ENCODE measurements at regions not wholly inside any gene's neighbourhood (a gene's known extent, or its start where the extent isn't known, plus 50 kb on each side); places are given as distances from the start of the nearest gene placed in this dataset.

- H3K79me2 ChIP-seq (ENCODE audit: control insufficient read depth, low read length), result no peaks in the 10 kb centered on the region
- no peaks in the 10 kb centered on the region for H3K4me1 ChIP-seq (ENCODE audit: control insufficient read depth, low read length)
- H3K36me3 ChIP-seq (ENCODE audit: control insufficient read depth, low read length), result no peaks in the 10 kb centered on the region
- no peaks in the 10 kb centered on the region for H3F3A ChIP-seq (ENCODE audit: control insufficient read depth, insufficient read depth)
- H3K9me3 ChIP-seq (ENCODE audit: control insufficient read depth, insufficient read depth, low read length), result no peaks in the 10 kb centered on the region
- no peak overlapping the region for H3K4me2 ChIP-seq (ENCODE audit: low read length)
- H3K4me3 ChIP-seq (ENCODE audit: low read length), result no peak overlapping the region
- H4K20me1 ChIP-seq (ENCODE audit: control insufficient read depth, insufficient read depth, low read depth, low read length), result no peaks in the 10 kb centered on the region
- TF ChIP-seq EZH2phosphoT487 (IDR thresholded peaks at IDR 0.05; ENCODE audit: borderline replicate concordance, low read length), result no peak
- no peak overlapping the region for H3K27ac ChIP-seq (ENCODE audit: low read depth, low read length)
- no peaks in the 10 kb centered on the region for H3K9me2 ChIP-seq (replicated peaks; ENCODE audit: control insufficient read depth, low read length)
- no peaks in the 10 kb centered on the region for H3K27me3 ChIP-seq (ENCODE audit: control insufficient read depth, low read length)
These were observed 219.0 kb upstream of the DKK2 start for GRCh38 chr4:107255114-107255513.

GRCh38 chr4:107253579-107254068 is 217.5 kb upstream of the DKK2 start:
- no peaks in the 10 kb centered on the region for H3K4me1 ChIP-seq (ENCODE audit: control insufficient read depth, low read length)
- no peaks in the 10 kb centered on the region for H4K20me1 ChIP-seq (ENCODE audit: control insufficient read depth, insufficient read depth, low read depth, low read length)
- H3K27me3 ChIP-seq (ENCODE audit: control insufficient read depth, low read length), result no peaks in the 10 kb centered on the region
- TF ChIP-seq EZH2phosphoT487 (IDR thresholded peaks at IDR 0.05; ENCODE audit: borderline replicate concordance, low read length) (no peak), CTCF (IDR thresholded peaks at IDR 0.05; ENCODE audit: low read depth, low read length, poor library complexity, severe bottlenecking) (no peak)
- H3K79me2 ChIP-seq (ENCODE audit: control insufficient read depth, low read length), result no peaks in the 10 kb centered on the region
- no peaks in the 10 kb centered on the region for H3K9me2 ChIP-seq (replicated peaks; ENCODE audit: control insufficient read depth, low read length)
- H3F3A ChIP-seq (ENCODE audit: control insufficient read depth, insufficient read depth), result no peaks in the 10 kb centered on the region
- H3K27ac ChIP-seq (ENCODE audit: low read depth, low read length), result no peak overlapping the region
- no peaks in the 10 kb centered on the region for H3K36me3 ChIP-seq (ENCODE audit: control insufficient read depth, low read length)
- no peak overlapping the region for H3K4me3 ChIP-seq (ENCODE audit: low read length)
- no peak overlapping the region for H3K4me2 ChIP-seq (ENCODE audit: low read length)
- no peaks in the 10 kb centered on the region for H3K9me3 ChIP-seq (ENCODE audit: control insufficient read depth, insufficient read depth, low read length)

GRCh38 chr4:107253090-107253489 is 217.0 kb upstream of the DKK2 start:
- Histone ChIP-seq H3K9me2 (replicated peaks; ENCODE audit: control insufficient read depth, low read length) (no peaks in the 10 kb centered on the region), H3K27ac (ENCODE audit: low read depth, low read length) (no peak overlapping the region), H3K4me2 (ENCODE audit: low read length) (no peak overlapping the region), H3F3A (ENCODE audit: control insufficient read depth, insufficient read depth) (no peaks in the 10 kb centered on the region), H3K27me3 (ENCODE audit: control insufficient read depth, low read length) (no peaks in the 10 kb centered on the region), H3K79me2 (ENCODE audit: control insufficient read depth, low read length) (no peaks in the 10 kb centered on the region), H4K20me1 (ENCODE audit: control insufficient read depth, insufficient read depth, low read depth, low read length) (no peaks in the 10 kb centered on the region), H3K36me3 (ENCODE audit: control insufficient read depth, low read length) (no peaks in the 10 kb centered on the region), H3K9me3 (ENCODE audit: control insufficient read depth, insufficient read depth, low read length) (no peaks in the 10 kb centered on the region), H3K4me1 (ENCODE audit: control insufficient read depth, low read length) (no peaks in the 10 kb centered on the region), H3K4me3 (ENCODE audit: low read length) (no peak overlapping the region)
- TF ChIP-seq CTCF (IDR thresholded peaks at IDR 0.05; ENCODE audit: low read depth, low read length, poor library complexity, severe bottlenecking) (no peak), EZH2phosphoT487 (IDR thresholded peaks at IDR 0.05; ENCODE audit: borderline replicate concordance, low read length) (no peak)

- no peaks in the 10 kb centered on the region for H3K4me1 ChIP-seq (ENCODE audit: control insufficient read depth, low read length)
- no peaks in the 10 kb centered on the region for H3K9me3 ChIP-seq (ENCODE audit: control insufficient read depth, insufficient read depth, low read length)
- no peaks in the 10 kb centered on the region for H3K79me2 ChIP-seq (ENCODE audit: control insufficient read depth, low read length)
- H3K4me3 ChIP-seq (ENCODE audit: low read length), result no peak overlapping the region
- no peak overlapping the region for H3K27ac ChIP-seq (ENCODE audit: low read depth, low read length)
- no peaks in the 10 kb centered on the region for H3K36me3 ChIP-seq (ENCODE audit: control insufficient read depth, low read length)
- no peaks in the 10 kb centered on the region for H3K27me3 ChIP-seq (ENCODE audit: control insufficient read depth, low read length)
- H4K20me1 ChIP-seq (ENCODE audit: control insufficient read depth, insufficient read depth, low read depth, low read length), result no peaks in the 10 kb centered on the region
- TF ChIP-seq EZH2phosphoT487 (IDR thresholded peaks at IDR 0.05; ENCODE audit: borderline replicate concordance, low read length), result no peak
- no peaks in the 10 kb centered on the region for H3K9me2 ChIP-seq (replicated peaks; ENCODE audit: control insufficient read depth, low read length)
- no peaks in the 10 kb centered on the region for H3F3A ChIP-seq (ENCODE audit: control insufficient read depth, insufficient read depth)
- no peak overlapping the region for H3K4me2 ChIP-seq (ENCODE audit: low read length)
These were observed 216.5 kb upstream of the DKK2 start for GRCh38 chr4:107252571-107252970.

All from DOHH2 (cell line).